GM18505 (cell line): ENCODE measurements at regions not wholly inside any gene's neighbourhood (a gene's known extent, or its start where the extent isn't known, plus 50 kb on each side); places are given as distances from the start of the nearest gene placed in this dataset.
"Not testable (repeated sequence)": the region's sequence is repeated elsewhere in the genome, so short reads cannot be mapped to it uniquely, and the experiment has no call there.

Experiments used
- ATAC-seq: cut with Tn5 transposase; IDR thresholded peaks from one replicate; pipeline ENCODE4 v1.9.1; 2021; ENCODE audit not compliant: unreplicated experiment
- POLR2A ChIP-seq: IDR thresholded peaks from 4 replicates; pipeline ENCODE4 v1.6.1; 2011; ENCODE audit warnings: borderline replicate concordance; ENCODE audit not compliant: insufficient read depth, insufficient read length; ENCODE audit errors: extremely low read depth

DNA sequence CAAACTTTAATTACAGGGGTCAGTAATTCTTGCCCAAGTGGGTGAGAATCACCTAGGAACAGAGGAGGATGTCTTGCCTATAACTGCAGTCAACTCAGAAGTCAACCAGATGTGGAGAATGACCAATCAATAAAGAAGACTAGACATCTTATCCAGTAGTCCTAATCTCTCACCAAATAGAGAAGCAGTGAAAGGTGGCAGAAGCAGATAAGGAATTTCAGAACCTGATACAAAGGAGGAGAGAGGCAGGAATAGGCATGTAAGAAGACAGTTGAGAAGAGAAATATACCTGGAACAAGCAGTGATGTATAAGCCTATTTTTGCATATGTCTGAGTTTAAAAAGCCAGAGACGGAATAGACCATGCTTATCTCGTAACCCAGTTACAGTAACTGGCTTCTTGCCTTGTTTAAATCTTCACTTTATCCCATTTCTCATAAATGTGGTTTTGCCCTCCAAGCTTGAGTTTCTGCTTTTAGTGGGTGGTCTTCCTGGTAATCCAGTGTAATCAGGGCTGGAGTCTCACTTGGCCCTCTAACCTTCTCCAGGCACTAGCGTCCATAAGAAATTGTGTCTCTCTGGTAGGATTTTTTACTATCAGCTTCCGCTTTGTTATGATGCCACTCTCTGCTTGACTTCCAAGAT, 401.0 kb downstream of the SUCLG1 start:
- TF ChIP-seq POLR2A = no peak
- ATAC-seq = no peak

- no peak for TF ChIP-seq POLR2A
- ATAC-seq = no peak
Observed at GRCh38 chr2:84055816-84056215, 403.3 kb downstream of the SUCLG1 start.

DNA sequence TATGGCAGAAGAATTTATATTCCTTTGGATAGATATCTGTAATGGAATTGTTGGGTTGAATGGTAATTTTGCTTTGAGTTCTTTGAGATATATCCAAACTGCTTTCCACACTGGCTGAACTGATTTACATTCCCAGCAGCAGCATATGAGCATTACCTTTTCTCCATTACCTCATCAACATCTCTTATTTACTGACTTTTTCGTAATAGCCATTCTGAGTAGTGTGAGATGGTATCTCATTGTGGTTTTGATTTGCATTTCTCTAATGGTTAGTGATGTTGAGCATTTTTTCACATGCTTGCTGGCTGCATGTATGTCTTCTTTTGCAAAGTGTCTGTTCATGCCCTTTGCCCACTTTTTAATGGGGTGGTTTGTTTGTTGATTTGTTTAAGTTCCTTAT, 404.5 kb downstream of the SUCLG1 start:
- ATAC-seq = not testable (repeated sequence)

DNA sequence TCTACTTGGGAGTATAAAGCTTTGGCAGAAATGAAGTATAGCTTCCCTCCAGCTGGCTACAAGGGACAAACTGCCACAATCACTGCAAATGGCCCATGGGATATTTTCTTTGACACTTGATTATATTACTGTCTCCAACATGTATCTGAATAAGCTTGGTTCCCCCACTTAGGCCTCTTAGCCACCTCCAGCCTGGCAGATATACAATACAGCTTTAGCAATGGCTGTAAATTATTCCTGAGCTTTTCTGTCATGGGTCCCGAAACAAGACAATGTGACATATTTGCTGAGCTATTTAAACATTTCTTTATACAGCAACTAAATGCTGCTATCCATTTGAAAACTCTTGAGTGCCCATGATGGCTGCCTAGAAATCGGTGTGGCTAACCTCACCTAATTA, 406.2 kb downstream of the SUCLG1 start:
- no peak for ATAC-seq
- no peak for TF ChIP-seq POLR2A

- no peak for TF ChIP-seq POLR2A
- no peak for ATAC-seq
Observed at GRCh38 chr2:84052043-84052442, 407.0 kb downstream of the SUCLG1 start.

GRCh38 chr2:84048964-84049363, 410.1 kb downstream of the SUCLG1 start:
- no peak for TF ChIP-seq POLR2A
- no peak for ATAC-seq

- TF ChIP-seq POLR2A = no peak
- no peak for ATAC-seq
Observed at GRCh38 chr2:84041506-84041905, 417.6 kb downstream of the SUCLG1 start.

DNA sequence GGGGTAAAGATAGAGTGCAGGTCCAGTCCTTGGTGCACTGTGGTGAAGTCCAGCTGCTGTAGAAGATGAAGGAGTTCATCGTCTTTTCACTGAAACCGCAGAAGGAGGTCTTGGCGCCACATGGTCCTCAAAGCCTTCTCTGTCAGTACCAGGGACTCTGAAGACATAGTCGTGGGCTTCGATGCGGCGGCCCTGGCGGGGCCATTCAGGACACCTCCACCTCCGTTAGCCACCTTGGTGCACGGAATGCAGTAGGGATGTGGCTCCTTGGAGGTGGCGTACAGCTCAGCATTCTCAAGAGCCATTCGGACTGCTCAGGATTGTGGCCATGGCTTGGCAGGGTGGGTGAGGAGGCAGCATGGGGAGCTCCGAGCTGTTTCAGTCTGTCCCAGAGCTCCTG, 418.8 kb downstream of the SUCLG1 start:
- no peak for TF ChIP-seq POLR2A
- ATAC-seq = no peak

DNA sequence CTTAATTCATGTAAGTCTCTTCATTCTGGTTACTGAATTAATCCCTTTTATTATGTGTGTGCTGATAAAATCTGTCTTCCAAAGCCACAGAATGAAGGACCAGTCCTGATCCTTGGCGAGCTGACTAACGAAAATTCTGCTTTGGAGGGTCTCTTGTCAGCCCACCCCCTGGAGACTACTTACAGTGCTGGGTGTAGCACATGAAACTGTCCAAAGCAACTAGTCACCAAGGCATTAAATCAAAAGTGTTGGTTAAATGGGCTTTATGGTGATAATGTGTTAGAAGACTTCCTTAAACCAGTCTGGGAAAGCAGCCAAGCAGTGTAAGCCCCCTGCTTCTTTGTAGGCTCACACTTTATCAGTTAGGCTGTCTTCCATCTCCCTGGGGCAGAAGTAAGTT, 420.2 kb downstream of the SUCLG1 start:
- ATAC-seq = no peak
- TF ChIP-seq POLR2A = no peak

DNA sequence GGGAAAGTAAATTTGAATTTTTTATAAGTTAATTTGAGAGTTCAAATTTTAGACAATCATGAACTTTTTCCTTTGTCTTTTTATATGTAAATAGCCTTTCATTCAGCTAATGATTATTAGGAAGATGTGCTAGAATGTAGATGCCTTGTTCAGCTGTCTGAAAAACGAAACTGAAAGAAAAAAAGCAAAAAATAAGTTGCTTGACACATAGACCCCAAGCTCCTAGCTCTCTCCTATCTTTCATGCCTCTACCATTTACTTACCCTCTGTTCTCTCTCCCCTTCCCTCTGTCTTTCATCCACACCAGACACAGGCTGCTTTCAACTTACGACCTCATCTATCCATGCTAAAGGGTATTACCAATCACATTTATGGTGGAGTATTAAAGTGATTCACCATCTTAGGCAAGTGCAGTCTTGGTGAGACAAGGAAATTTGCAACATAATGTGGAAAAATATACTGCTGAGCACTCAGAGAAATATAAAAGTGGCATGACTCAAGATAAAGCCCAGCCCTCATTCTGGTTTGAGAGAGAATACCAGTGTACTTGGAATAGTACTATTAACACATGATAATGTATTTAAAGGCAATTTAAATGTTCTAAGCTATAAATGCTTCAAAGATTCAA, 425.6 kb downstream of the SUCLG1 start:
- ATAC-seq = no peak
- TF ChIP-seq POLR2A = no peak

GRCh38 chr2:84031312-84032050, 427.6 kb downstream of the SUCLG1 start:
- TF ChIP-seq POLR2A = no peak
- no peak for ATAC-seq

- ATAC-seq = no peak
- no peak for TF ChIP-seq POLR2A
Observed at GRCh38 chr2:84029903-84030575, 429.0 kb downstream of the SUCLG1 start.

- TF ChIP-seq POLR2A = no peak
- no peak for ATAC-seq
Observed at GRCh38 chr2:84026818-84027217, 432.3 kb downstream of the SUCLG1 start.

GRCh38 chr2:84022810-84023431, 436.2 kb downstream of the SUCLG1 start:
- ATAC-seq = no peak
- TF ChIP-seq POLR2A = no peak

GRCh38 chr2:84017010-84017409, 442.1 kb downstream of the SUCLG1 start:
- TF ChIP-seq POLR2A = no peak

More at GRCh38 chr2:84017010-84017409, 442.1 kb downstream of the SUCLG1 start:
- no peak for ATAC-seq
